A673 (cell line): ENCODE measurements at regions not wholly inside any gene's neighbourhood (a gene's known extent, or its start where the extent isn't known, plus 50 kb on each side); places are given as distances from the start of the nearest gene placed in this dataset.

Source experiments
- EZH2 ChIP-seq: fragments of 200-600 bp; sonication (generic); IDR thresholded peaks from 2 replicates; pipeline ENCODE4 v1.6.1; 2017; ENCODE audit warnings: borderline replicate concordance, low read depth, mild to moderate bottlenecking, mixed read lengths, antibody characterized with exemption, low read length; ENCODE audit not compliant: poor library complexity, severe bottlenecking
- TF ChIP-seq, protein P1 (sequence below): fragments of 300-800, 200-600 bp; sonication (generic); conservative IDR thresholded peaks from 2 replicates; pipeline ENCODE4 v1.5.1; 2017; ENCODE audit warnings: low read depth, mild to moderate bottlenecking, antibody characterized with exemption, low read length, moderate library complexity, mixed read lengths

- TF ChIP-seq, protein P1, sequence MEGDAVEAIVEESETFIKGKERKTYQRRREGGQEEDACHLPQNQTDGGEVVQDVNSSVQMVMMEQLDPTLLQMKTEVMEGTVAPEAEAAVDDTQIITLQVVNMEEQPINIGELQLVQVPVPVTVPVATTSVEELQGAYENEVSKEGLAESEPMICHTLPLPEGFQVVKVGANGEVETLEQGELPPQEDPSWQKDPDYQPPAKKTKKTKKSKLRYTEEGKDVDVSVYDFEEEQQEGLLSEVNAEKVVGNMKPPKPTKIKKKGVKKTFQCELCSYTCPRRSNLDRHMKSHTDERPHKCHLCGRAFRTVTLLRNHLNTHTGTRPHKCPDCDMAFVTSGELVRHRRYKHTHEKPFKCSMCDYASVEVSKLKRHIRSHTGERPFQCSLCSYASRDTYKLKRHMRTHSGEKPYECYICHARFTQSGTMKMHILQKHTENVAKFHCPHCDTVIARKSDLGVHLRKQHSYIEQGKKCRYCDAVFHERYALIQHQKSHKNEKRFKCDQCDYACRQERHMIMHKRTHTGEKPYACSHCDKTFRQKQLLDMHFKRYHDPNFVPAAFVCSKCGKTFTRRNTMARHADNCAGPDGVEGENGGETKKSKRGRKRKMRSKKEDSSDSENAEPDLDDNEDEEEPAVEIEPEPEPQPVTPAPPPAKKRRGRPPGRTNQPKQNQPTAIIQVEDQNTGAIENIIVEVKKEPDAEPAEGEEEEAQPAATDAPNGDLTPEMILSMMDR, result no peak
- no peak for TF ChIP-seq EZH2
Measured at GRCh38 chr2:205858881-205859441, 176.7 kb downstream of the NRP2 start.
